ENCODE measurements at regions not wholly inside any gene's neighbourhood (a gene's known extent, or its start where the extent isn't known, plus 50 kb on each side); places are given as distances from the start of the nearest gene placed in this dataset.

GRCh38 chr14:100638211-100638855, 51.1 kb upstream of the BEGAIN start:
- no peak for DNase-seq

DNA sequence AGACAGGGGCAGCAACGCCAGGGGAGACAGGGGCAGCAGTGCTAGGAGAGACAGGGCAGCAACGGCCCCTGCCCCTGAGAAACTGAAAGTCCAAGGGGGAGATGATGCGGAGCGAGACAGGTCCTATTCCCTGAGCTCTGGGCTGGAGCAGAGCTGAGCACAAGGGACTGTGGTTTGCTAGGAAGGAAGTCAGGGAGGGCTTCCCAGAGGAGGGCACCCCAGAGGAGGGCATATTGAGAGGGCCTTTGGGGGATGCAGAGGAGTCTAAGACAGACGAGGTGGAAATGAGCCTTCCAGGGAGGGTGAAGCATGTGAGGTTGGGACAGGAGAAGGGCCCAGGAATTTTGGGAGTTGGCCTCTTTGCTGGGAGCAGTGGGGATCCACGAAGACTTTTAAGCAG, 52.1 kb upstream of the BEGAIN start:
- no peak for DNase-seq

- DNase-seq, result no peak
Observed at GRCh38 chr14:100640471-100641273, 53.5 kb upstream of the BEGAIN start.

GRCh38 chr14:100641274-100641860, 54.1 kb upstream of the BEGAIN start:
- DNase-seq, result no peak

DNA sequence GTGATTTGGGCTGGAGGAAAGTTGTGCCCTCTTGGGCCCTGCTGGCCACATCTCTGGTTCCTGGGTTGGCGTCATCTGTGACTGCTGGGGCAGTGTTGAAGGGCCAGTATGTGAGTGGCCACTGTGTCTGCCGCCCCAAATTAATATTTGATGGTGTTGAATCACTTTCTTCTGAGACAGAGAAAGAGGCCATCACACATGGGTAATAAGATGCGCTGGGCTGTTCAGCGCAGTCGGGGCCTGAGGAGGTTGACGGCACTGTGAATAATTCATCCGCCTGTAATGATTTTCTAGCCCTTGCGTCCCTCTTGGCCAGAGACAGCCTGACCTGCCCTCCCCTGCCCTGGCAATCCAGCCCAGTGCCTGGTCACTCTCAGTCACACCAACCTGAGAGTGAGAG, 56.2 kb upstream of the BEGAIN start:
- DNase-seq, result no peak

GRCh38 chr14:100644383-100644782, 57.2 kb upstream of the BEGAIN start:
- no peak for DNase-seq

DNA sequence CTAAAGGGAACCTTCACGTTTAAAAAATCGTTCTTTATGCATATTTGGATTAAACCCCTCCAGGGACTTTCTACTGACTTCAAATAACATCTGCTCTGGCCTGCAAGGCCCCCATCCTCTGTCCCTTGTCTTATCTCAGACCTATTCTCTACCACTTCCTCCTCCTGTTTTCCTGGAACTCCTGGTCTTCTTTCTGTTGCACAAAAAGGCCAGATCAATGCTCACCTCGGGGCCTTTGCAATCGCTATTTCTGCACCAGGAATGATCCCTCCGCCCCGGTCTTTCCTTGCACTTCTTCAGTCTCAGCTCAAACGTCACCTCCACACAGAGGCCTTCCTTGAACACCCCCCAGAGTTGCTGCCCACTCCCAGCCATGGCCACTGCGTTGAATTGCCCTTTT, 57.6 kb upstream of the BEGAIN start:
- no peak for DNase-seq

GRCh38 chr14:100645196-100645981, 58.2 kb upstream of the BEGAIN start:
- DNase-seq, result peak; percentile 56

- DNase-seq, result no peak
Observed at GRCh38 chr14:100645982-100646314, 58.7 kb upstream of the BEGAIN start.

DNA sequence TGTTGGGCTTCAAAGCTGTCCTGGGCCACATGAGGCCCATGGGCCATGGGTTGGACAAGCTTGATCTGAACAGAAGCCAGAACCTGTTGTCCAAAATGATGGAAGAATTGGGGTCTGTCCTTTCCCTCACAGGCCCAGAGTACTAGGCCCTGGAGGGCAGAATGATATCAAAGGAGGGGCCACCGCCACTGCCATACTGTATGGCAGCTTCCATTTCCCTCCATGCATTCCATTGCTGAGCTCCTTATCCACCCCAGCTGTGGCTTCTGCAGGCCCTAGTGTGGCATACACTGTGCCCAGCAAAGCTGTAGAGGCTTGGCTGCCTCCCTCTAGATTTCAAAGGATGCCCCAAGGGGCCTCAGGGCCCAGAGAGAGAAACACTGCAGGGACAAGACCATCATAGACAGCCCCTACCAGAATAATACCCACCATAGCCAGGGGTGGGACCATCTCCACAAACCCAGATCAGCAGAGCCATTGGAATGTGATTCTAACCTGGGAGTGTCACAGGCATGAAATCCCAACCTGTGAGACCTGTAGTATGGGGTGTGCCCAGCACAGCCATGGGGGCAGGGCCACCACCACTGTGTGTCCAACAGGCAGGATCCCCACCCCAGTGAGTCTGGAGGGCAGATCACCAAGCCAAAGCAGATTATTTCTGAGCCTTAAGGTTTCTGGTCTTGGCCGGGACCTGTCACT, 61.4 kb upstream of the BEGAIN start:
- DNase-seq, result no peak

- no peak for DNase-seq
Observed at GRCh38 chr14:100649173-100649519, 61.9 kb upstream of the BEGAIN start.

DNA sequence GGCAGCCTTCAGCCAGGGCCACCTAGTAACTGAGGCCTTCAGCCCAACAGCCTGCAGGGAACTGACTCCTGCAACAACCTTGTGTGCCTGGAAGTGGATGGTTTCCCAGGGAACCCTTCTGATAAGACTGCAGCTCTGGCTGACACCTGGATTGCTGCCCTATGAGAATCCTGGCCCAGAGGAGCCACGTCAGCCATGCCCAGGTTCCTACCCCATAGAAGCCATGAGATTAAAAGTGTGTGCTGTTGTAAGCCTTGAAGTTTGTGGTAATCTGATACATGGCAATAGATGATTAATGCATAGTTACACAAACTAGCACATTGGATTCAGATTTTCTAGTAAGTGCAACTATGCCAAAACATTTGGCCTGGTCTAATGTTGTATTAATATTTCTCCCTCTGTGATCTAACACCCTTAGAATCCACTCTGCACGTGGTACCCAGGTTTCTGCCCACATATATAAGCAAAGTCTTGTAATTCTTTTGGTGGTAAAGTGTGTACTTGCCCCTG, 64.8 kb upstream of the BEGAIN start:
- DNase-seq, result no peak

DNA sequence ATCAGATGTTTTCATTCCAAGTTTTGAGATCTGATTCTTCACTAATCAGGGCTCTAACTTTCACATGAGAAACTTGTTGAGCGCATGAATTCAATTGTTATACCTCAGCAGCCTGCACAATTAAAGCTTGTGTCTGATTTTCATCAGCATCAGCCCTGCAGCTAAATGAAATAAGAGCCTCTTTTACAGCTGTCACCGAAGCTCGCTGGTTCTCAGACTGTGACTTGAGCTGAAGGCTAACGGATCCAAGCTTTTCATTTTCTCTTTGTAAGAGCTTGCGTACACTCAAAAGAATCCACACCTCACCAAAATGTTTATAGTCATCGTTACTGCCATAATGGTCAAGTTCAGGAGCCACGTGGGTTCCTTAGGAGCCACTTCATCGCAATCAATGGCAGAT, 65.5 kb upstream of the BEGAIN start:
- no peak for DNase-seq

DNA sequence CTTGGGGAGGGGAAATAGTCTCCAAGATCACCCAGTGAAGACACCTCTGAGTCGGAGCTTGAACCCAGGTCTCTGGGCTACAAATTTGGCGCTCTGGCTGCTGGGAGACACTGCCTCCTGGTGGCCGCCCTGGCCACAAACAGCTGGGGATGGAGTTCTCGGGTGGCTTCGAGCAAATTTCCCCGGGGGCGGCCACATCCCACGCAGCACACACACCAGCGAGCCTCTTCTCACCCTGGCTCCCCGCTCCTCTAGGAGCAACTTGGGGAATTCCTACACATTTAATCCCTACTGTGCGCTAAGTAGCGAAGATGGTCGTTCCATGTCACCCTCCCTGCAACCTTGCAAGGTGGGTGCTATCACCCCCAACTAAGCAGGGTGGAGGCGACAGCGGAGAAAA, 66.2 kb upstream of the BEGAIN start:
- no peak for DNase-seq

DNA sequence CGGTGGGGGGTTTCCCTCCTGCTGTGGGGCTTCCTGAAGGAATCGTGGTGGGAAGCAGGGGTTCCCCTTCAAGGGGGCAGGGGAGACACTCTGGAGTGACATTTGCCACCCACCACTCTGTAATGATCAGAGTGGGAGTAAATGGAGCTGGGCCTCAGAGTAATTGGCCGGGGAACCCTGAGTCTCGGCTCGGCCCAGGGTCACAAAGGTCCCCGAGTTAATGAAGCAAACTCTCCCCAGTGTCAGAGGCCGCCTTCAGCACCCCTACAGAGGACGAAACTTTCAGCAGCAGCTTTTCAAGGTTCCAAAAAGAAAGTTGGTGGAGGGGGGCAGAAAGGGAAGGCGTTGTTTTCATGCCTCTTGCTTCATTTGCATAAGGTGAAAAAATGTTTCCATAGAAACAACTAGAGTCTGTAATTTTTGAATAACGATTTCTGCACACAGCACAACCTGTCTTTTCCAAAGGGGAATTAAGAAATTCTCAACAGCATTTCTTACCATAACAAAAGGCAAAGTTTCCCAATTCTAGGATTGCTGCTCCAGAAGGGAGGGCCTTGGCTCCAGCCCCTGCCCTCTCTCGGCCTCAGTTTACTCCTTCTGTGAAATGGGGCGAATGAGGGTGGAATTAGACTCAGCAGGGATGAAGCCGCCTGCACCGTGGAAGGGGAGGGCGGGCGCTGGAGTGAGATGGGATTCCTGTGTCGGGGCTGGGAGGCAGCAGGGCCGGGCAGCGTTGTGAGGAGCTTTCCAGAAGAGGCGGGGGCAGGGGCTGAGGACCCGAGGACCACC, 67.0 kb upstream of the BEGAIN start:
- no peak for DNase-seq

DNA sequence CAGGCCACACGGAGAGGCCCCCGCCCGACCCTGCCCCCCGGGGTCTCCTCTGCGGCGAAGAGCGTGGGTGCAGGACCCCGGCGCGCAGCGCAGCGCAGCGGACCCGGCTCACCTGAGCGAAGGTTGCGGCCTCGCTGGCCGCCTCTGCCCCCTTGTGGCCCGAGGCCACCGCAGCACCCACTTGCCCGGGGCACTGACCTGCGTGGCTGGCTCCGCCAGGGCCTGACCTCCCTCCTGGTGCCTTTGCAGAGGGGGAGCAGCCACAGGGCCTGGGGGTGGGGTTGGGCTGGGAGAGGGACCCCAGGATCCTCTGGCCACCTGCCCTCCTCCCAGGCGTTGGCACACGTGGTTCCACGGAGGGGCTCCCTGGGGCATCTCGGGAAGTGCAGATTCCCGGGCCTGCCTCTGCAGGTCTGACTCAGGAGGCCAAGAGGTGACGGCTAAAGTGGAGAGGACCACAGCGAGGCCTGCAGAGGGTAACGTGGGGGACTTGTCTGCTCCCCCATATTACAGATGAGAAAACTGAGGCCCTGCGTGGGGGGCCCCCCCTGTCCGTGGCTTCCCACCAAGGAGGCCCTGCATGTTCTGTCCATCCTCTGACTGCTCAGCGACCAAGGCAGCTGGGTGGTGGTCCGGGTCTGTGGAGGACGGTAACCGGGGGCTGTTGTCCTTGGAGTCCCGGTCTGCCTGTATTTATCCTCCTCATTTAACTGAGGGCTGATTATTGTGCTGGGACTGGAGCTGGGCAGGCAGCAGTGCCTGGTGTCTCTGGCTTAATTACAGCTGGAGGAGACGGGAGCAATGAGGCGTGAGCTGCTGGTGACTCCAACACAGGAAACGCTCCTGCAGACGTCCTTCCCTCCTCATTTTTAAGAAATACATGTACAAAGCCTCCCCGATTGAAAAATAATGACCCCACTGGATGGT, 67.9 kb upstream of the BEGAIN start:
- DNase-seq, result no peak

GRCh38 chr14:100655741-100656085, 68.5 kb upstream of the BEGAIN start:
- DNase-seq, result no peak

DNA sequence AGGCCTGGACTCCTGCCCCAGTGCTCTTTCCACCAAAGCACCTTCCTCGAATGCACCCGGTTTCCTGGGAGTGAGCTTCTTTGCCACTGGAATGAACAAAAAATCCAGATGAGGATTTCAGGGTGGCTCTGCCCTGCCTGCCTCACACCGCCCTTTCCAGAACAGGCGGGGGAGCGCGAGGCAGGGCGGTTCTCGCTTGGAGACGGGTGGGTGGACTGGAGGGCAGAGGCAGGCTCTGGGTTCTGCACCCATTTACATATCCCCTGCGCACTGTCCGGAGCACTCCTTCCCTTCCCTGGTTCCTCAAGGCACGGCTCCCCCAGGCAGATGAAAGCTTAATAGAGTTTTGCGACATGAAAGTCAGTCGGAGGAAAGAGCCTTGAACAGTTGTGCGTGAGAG, 69.7 kb upstream of the DLK1 start:
- DNase-seq, result no peak

DNA sequence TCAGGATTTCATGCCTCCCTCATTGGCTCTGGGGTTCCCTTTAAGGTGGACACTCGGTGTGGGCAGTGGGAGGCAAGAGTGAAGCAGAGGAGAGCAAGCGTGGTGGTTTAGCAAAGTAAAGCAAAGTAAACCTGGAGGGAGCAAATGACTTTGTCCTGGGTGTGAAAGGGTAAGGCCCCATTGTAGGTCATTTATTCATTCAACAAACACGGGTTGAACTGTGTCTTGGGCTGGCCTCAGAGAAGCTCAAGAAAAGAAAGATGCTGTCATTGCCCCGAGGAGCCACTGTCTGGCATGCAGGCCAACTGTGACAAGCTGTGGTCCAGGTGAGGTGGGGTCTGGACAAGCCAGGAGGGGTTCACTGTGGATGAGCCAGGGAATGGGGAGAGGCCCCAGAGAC, 68.9 kb upstream of the DLK1 start:
- no peak for DNase-seq

DNA sequence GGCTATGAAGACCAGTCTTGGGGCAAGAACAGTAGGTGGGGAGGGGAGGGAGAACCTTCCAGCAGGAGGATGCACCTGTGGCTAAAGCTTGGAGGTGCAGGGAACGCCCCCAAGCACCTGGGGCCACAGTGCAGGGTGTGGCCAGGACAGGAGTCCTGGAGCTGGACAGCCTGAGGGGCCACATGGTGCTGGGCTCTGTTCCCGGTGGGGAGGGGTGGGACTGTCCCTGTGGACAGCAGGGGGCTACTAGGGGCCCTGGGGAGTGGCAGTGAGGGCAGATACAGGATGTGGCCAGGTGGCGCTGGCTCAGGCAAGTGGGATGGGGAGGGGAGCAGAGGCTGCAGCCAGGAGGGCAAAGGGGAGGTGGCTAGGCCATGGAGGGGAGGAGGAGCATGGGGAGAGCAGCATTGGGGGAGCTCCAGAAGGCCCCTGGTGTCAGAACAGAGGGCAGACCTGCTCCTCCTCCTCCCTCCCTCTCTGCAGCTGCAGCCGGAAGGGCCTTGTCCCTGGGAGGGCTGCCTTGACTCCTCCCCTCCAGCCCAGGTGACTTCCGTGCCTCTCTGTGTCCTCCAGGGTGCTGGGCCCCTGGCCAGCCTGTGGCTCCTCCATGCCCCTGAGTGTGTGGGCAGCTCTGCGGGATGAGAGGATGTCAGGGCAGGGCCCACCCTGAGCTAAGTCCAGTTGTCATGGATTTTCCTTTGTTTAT, 68.4 kb upstream of the DLK1 start:
- no peak for DNase-seq
